K562 (cell line): ENCODE measurements at regions not wholly inside any gene's neighbourhood (a gene's known extent, or its start where the extent isn't known, plus 50 kb on each side); places are given as distances from the start of the nearest gene placed in this dataset.

ENCODE experiments used
- PKNOX1 ChIP-seq: fragments of 450-650 bp; IDR thresholded peaks from 2 replicates; pipeline ENCODE4 v1.6.1; 2016
- SFPQ ChIP-seq: fragments of 200-400 bp; formaldehyde crosslinking; IDR thresholded peaks from 2 replicates; pipeline ENCODE4 v1.6.1; 2017; ENCODE audit warnings: mild to moderate bottlenecking, low read depth, low read length, moderate library complexity

DNA sequence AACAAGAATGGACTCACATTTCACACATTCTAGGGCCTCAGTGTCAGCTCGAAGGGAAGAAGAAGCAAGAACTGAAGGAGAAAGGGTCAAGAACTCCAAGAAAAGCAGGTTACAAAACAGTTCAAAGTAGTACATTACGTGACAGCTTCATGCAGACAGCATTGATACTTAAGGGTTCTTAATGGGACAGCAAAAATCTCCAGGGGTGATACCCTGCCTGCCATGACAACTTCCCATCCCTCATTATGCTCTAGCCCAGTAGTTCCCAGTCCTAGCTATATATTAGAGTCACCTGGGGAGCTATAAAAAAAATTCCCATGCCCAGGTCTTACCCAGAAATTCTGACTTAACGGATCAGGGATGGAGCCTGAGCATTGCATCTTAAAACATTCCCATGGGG lies 51.2 kb upstream of the PROX1 start (continued):
- TF ChIP-seq SFPQ (no peak), PKNOX1 (no peak)
